ENCODE measurements at regions not wholly inside any gene's neighbourhood (a gene's known extent, or its start where the extent isn't known, plus 50 kb on each side); places are given as distances from the start of the nearest gene placed in this dataset.

DNA sequence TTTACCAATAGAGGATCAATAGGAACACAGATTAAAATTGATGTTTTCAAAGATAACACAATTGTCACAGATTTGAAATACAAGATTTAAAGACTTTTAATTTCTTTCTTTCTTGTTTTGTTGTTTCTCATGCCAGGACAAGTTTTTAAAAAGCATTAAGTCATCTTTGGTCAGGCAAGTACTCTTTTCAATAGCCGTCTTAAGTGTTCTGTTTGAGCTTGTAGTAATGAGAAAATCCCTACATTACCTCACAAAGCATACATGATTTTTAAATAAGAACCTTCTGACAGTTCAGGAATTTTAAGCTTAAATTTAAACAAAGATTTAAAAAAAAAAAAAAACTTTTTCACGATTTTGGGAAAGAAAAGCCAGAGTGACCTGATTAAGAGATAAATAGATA, 216.3 kb upstream of the PRR20A start:
- no peaks in the 10 kb centered on the region for H3K27me3 ChIP-seq (replicated peaks in 1 of 4; ENCODE audit: control insufficient read depth in 3 of 4, extremely low read depth in 1 of 4, insufficient read depth in 3 of 4, low read length in 3 of 4)
- H2BK15ac ChIP-seq (ENCODE audit: low read length): no peak overlapping the region
- H4K5ac ChIP-seq (ENCODE audit: insufficient read length, low read depth, low read length): no peak overlapping the region
- TF ChIP-seq KDM4A (IDR thresholded peaks at IDR 0.05; ENCODE audit: low read depth, low read length, severe bottlenecking) (no peak), CBX8 (IDR thresholded peaks at IDR 0.05; ENCODE audit: borderline replicate concordance, low read depth, low read length) (no peak), JUND (IDR thresholded peaks at IDR 0.05; ENCODE audit: low read length) (no peak), SIN3A (conservative IDR thresholded peaks at IDR 0.05 in 1 of 2, IDR thresholded peaks at IDR 0.05 in 1 of 2; ENCODE audit: low read depth in 1 of 2, low read length in 2 of 2) (no peak), SAP30 (IDR thresholded peaks at IDR 0.05; ENCODE audit: insufficient read depth, insufficient replicate concordance, low read length) (no peak), CHD1 (IDR thresholded peaks at IDR 0.05; ENCODE audit: low read depth, low read length) (no peak), CHD2 (IDR thresholded peaks at IDR 0.05; ENCODE audit: low read length) (no peak), PHF8 (conservative IDR thresholded peaks at IDR 0.05; ENCODE audit: low read depth, low read length) (no peak), JUN (IDR thresholded peaks at IDR 0.05; ENCODE audit: low read depth, low read length) (no peak), TAF1 (IDR thresholded peaks at IDR 0.05; ENCODE audit: low read depth, low read length) (no peak), SP2 (IDR thresholded peaks at IDR 0.05; ENCODE audit: low read length) (no peak), POLR2AphosphoS5 (IDR thresholded peaks at IDR 0.05; ENCODE audit: low read depth, low read length) (no peak), SP4 (IDR thresholded peaks at IDR 0.05; ENCODE audit: low read length) (no peak), BRCA1 (IDR thresholded peaks at IDR 0.05; ENCODE audit: low read depth, low read length) (no peak), CTBP2 (IDR thresholded peaks at IDR 0.05; ENCODE audit: borderline replicate concordance, insufficient read depth, insufficient read length, low read length) (no peak)
- TF ChIP-seq, protein P1, sequence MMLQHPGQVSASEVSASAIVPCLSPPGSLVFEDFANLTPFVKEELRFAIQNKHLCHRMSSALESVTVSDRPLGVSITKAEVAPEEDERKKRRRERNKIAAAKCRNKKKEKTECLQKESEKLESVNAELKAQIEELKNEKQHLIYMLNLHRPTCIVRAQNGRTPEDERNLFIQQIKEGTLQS (IDR thresholded peaks at IDR 0.05; ENCODE audit: insufficient read depth, low read depth, low read length): no peak
- no peak overlapping the region for H3K4me2 ChIP-seq (ENCODE audit: insufficient read depth in 1 of 2, low read depth in 2 of 2, low read length in 2 of 2)
- H3K79me2 ChIP-seq (ENCODE audit: control insufficient read depth in 1 of 2, insufficient read depth in 2 of 2, low read length in 2 of 2): no peaks in the 10 kb centered on the region
- WGBS, 2 experiments (ENCODE audit: extremely low coverage in 1 of 2, insufficient coverage in 1 of 2, insufficient read length in 1 of 2, insufficient replicate concordance in 2 of 2, low coverage in 1 of 2, low lambda C conversion rate in 2 of 2, missing lambda C conversion rate in 1 of 2): 86% methylated on average over 2 of the region's 2 CpGs; no CpG with 5 or more reads in 1 of the 2 experiments
- H3K23me2 ChIP-seq (ENCODE audit: low read depth, low read length): no peaks in the 10 kb centered on the region; the same call in 1 of the 2 replicates
- no peak overlapping the region for H3K27ac ChIP-seq (ENCODE audit: low read depth, low read length)
- FAIRE-seq: no peak
- H3K18ac ChIP-seq (ENCODE audit: extremely low read depth, low read length): no peak overlapping the region
- H3K56ac ChIP-seq (replicated peaks; ENCODE audit: insufficient read length, low read depth, low read length): no peak overlapping the region
- no peak overlapping the region for H2BK120ac ChIP-seq (replicated peaks; ENCODE audit: low read depth, low read length)
- no peak overlapping the region for H4K8ac ChIP-seq (ENCODE audit: extremely low read depth, insufficient read depth, low read length)
- H3K4me3 ChIP-seq (ENCODE audit: extremely low read depth in 1 of 4, insufficient read depth in 2 of 4, low read depth in 3 of 4, low read length in 4 of 4): no peak overlapping the region
- no peak overlapping the region for H2AFZ ChIP-seq (ENCODE audit: low read length)
- H3K9me3 ChIP-seq (ENCODE audit: insufficient read depth in 2 of 2, low read depth in 1 of 2, low read length in 1 of 2): no peaks in the 10 kb centered on the region
- H4K20me1 ChIP-seq (replicated peaks in 1 of 2; ENCODE audit: control insufficient read depth in 1 of 2, insufficient read depth in 2 of 2, low read length in 2 of 2): no peaks in the 10 kb centered on the region
- H3K14ac ChIP-seq (ENCODE audit: insufficient read length): no peak overlapping the region
- H3K36me3 ChIP-seq (ENCODE audit: control insufficient read depth in 2 of 4, insufficient read depth in 4 of 4, low read length in 3 of 4): no peaks in the 10 kb centered on the region
- no peaks in the 10 kb centered on the region for H3K79me1 ChIP-seq (ENCODE audit: low read depth, low read length)
- no peak overlapping the region for H4K91ac ChIP-seq (replicated peaks; ENCODE audit: insufficient read length, low read length)
- no peak overlapping the region for H2BK12ac ChIP-seq (ENCODE audit: low read depth, low read length)
- ChIA-PET POLR2A (ENCODE audit: partially characterized antibody) (no interaction called here), CTCF (ENCODE audit: partially characterized antibody) (no interaction called here)
- H3K4me1 ChIP-seq (replicated peaks in 1 of 4; ENCODE audit: control insufficient read depth in 3 of 4, insufficient read depth in 4 of 4, low read length in 3 of 4): no peaks in the 10 kb centered on the region
- H3K4ac ChIP-seq (replicated peaks; ENCODE audit: insufficient read length, low read depth, low read length): no peak overlapping the region
- no peak overlapping the region for H3K23ac ChIP-seq (ENCODE audit: insufficient read length)
- H3K9ac ChIP-seq (replicated peaks in 1 of 4; ENCODE audit: extremely low read depth in 1 of 4, low read depth in 3 of 4, low read length in 3 of 4): no peak overlapping the region
- DNase-seq (ENCODE audit: low read depth in 1 of 2, low spot score in 2 of 2): no peak
- no peak overlapping the region for H2AK5ac ChIP-seq (ENCODE audit: low read depth, low read length)
- no peak overlapping the region for H2BK20ac ChIP-seq (ENCODE audit: low read length)
- no peak overlapping the region for H2BK5ac ChIP-seq (ENCODE audit: low read depth, low read length)

All from H1 (cell line).